Ishikawa (cell line): ENCODE measurements at regions not wholly inside any gene's neighbourhood (a gene's known extent, or its start where the extent isn't known, plus 50 kb on each side); places are given as distances from the start of the nearest gene placed in this dataset.

Experiments used
- CEBPB ChIP-seq: IDR thresholded peaks from 2 replicates; pipeline ENCODE4 v1.6.1; 2012
- CREB1 ChIP-seq: IDR thresholded peaks from 2 replicates; pipeline ENCODE4 v1.6.1; 2012; ENCODE audit warnings: low read depth
- EGR1 ChIP-seq: IDR thresholded peaks from 2 replicates; pipeline ENCODE4 v1.6.1; 2012
- EP300 ChIP-seq: IDR thresholded peaks from 2 replicates; pipeline ENCODE4 v1.6.1; 2012; ENCODE audit warnings: borderline replicate concordance
- FOXM1 ChIP-seq: IDR thresholded peaks from 2 replicates; pipeline ENCODE4 v1.6.1; 2012; ENCODE audit warnings: low read depth, borderline replicate concordance
- NFIC ChIP-seq: IDR thresholded peaks from 2 replicates; pipeline ENCODE4 v1.6.1; 2012
- REST ChIP-seq: IDR thresholded peaks from 2 replicates; pipeline ENCODE4 v1.6.1; 2012; ENCODE audit warnings: low read depth, mild to moderate bottlenecking
- TAF1 ChIP-seq: IDR thresholded peaks from 2 replicates; pipeline ENCODE4 v1.6.1; 2012; ENCODE audit warnings: low read depth, mild to moderate bottlenecking
- TCF12 ChIP-seq: IDR thresholded peaks from 2 replicates; pipeline ENCODE4 v1.6.1; 2012; ENCODE audit warnings: low read depth
- TEAD4 ChIP-seq: IDR thresholded peaks from 2 replicates; pipeline ENCODE4 v1.6.1; 2012
- USF1 ChIP-seq: IDR thresholded peaks from 2 replicates; pipeline ENCODE4 v1.6.1; 2012
- YY1 ChIP-seq: IDR thresholded peaks from 2 replicates; pipeline ENCODE4 v1.6.1; 2012; ENCODE audit warnings: low read depth
- ZBTB7A ChIP-seq: IDR thresholded peaks from 2 replicates; pipeline ENCODE4 v1.6.1; 2012; ENCODE audit warnings: low read depth
- TF ChIP-seq, protein P1 (sequence below): IDR thresholded peaks from 2 replicates; pipeline ENCODE4 v1.6.1; 2012

- TF ChIP-seq EP300 (no peak), TEAD4 (no peak), ZBTB7A (no peak), NFIC (no peak), EGR1 (no peak), TAF1 (no peak), REST (no peak), CREB1 (no peak), CEBPB (no peak)
Observed at GRCh38 chr2:144010096-144010836, 509.7 kb downstream of the ZEB2 start.

- no peak for TF ChIP-seq FOXM1
Observed at GRCh38 chr2:144006139-144006538, 513.8 kb downstream of the ZEB2 start.

- TF ChIP-seq ZBTB7A (no peak), CREB1 (no peak), YY1 (no peak), TEAD4 (no peak), USF1 (no peak), EP300 (no peak), TCF12 (no peak), CEBPB (no peak), EGR1 (no peak), REST (no peak), FOXM1 (no peak)
- TF ChIP-seq, protein P1, sequence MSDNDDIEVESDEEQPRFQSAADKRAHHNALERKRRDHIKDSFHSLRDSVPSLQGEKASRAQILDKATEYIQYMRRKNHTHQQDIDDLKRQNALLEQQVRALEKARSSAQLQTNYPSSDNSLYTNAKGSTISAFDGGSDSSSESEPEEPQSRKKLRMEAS: no peak
Observed at GRCh38 chr2:144004742-144005141, 515.2 kb downstream of the ZEB2 start.

- TF ChIP-seq FOXM1 (no peak), NFIC (no peak), YY1 (no peak), TAF1 (no peak)
Observed at GRCh38 chr2:144003460-144004075, 516.4 kb downstream of the ZEB2 start.

DNA sequence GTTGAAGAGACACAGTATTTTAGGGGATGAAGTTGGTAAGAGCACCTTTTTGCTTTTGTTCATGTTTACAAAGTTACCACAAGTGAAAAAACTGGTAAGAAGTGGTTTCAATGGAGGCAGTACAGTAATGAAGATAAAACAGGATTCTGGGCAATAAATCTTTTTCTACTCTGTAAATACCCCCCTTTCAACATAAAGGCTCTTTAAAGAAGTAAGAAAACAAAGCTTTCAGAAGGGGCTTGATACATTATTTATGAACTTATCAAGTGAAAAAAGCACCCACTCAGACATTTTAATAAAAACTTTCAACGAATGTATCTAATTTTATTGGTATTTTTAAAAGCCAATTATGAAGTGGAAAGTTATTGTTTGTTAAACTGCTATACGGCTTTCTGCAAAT is 522.9 kb downstream of the ZEB2 start:
- TF ChIP-seq CEBPB (no peak), TEAD4 (no peak), ZBTB7A (no peak), YY1 (no peak), USF1 (no peak), TAF1 (no peak)

GRCh38 chr2:143994961-143995360 is 525.0 kb downstream of the ZEB2 start:
- TF ChIP-seq EP300 (no peak), ZBTB7A (no peak), YY1 (no peak), CREB1 (no peak), CEBPB (no peak), NFIC (no peak), EGR1 (no peak), REST (no peak)
- TF ChIP-seq, protein P1: no peak
